ENCODE measurements at regions not wholly inside any gene's neighbourhood (a gene's known extent, or its start where the extent isn't known, plus 50 kb on each side); places are given as distances from the start of the nearest gene placed in this dataset.

DNA sequence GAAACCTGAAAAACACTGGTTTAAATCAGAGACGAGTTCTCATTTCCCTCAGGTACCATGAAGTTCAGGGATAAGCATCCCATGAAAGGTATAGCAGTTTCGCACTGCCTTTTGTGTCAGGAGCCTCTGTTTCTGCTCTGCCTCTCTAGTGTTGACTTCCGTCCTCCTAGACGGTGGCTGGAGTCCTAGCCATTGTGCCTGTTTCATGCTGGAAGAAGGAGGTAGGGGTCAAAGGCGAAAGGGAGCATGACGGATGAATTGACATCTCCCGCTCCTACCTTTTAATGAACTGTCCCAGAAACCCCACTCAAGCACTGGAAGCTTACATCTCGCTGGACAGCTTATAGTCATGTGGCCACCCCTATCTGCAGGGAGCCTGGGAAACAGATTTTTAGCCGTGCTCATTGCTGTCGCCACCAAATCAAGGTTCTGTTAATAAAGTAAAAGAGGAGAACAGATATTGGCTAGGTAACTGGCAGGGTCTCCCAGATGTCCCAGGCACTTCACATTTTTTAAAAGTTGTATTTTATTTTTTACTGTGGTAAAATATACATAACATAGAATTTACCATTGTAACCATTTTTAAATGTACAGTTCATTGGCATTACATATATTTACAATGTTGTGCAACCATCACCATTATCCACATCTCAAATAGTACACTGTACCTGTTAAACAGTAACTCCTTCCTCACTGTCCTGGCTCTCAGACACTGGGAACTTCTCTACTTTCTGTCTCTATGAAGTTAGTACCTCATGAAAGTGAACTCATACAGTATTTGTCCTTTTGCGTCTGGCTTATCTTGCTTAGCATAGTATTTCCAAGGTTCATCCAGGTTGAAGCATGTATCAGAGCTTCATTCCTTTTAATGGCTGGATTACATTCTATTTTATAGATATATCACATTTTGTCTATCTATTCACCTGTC, 55.0 kb upstream of the CTLA4 start:
- H3K27me3 ChIP-seq (ENCODE audit: insufficient read depth, low read length): no peaks in the 10 kb centered on the region
- ChIA-PET CTCF (ENCODE audit: partially characterized antibody) (interaction anchor here (0.7 to 8.2 kb wide), 20 partner anchors 9 to 587 kb away, joined by 3 to 118 read pairs (median 4); no protein-coding TSS in a partner anchor), POLR2A (ENCODE audit: partially characterized antibody) (interaction anchor here (0.6 to 3.2 kb wide), 13 partner anchors 8 to 200 kb away, joined by 3 to 27 read pairs (median 4); partner anchors contain the start of genes CD28 and CTLA4)
- H3K4me1 ChIP-seq (ENCODE audit: insufficient read depth, low read length): peaks cover 64% of the 10 kb centered on the region
- no peaks in the 10 kb centered on the region for H3K9me3 ChIP-seq (ENCODE audit: control insufficient read depth in 1 of 2, low read length in 2 of 2)
- peaks cover 31 to 77% (median 55%) of the 10 kb centered on the region in 4 donors for H3K4me1 Mint-ChIP-seq
- H3K9me3 Mint-ChIP-seq: no peaks in the 10 kb centered on the region
- H3K4me3 ChIP-seq (ENCODE audit: low read length in 2 of 2): no peak overlapping the region
- no peaks in the 10 kb centered on the region for H3K36me3 Mint-ChIP-seq
- no peaks in the 10 kb centered on the region for H3K27me3 Mint-ChIP-seq
- peak overlapping the region in 6 of 7 donors; percentile 50 to 94 (median 68) for H3K27ac Mint-ChIP-seq
- no peaks in the 10 kb centered on the region for H3K36me3 ChIP-seq (ENCODE audit: insufficient read depth, low read length)
- intact Hi-C loops (cut with micrococcal nuclease): no loop called here
- DNase-seq: no peak
- H3K27ac ChIP-seq (ENCODE audit: low read depth, low read length): no peak overlapping the region
- peak overlapping the region in 5 of 8 donors; percentile 12 to 75 (median 21) for H3K4me3 Mint-ChIP-seq

DNA sequence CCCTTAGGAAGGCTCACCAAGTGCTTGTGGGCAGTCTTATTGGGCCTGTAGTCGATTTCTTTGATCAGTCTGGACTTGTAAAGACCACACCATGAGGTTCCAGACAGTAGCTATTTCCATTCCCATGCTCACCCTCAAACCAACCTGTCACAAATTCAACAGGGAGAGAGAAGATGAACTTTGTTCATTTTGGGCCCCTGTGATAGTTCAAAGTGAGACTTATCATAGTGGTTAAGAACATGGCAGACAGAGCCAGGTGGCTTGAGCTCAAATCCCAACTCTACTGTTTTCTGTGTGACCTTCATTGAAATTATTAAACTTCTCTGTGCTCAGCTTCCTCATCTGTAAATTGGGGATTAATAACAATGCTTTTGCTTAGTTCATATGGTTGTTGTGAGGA, 53.9 kb upstream of the CTLA4 start:
- Histone ChIP-seq H3K27me3 (ENCODE audit: insufficient read depth, low read length) (no peaks in the 10 kb centered on the region), H3K27ac (ENCODE audit: low read depth, low read length) (no peak overlapping the region), H3K36me3 (ENCODE audit: insufficient read depth, low read length) (no peaks in the 10 kb centered on the region), H3K9me3 (ENCODE audit: control insufficient read depth in 1 of 2, low read length in 2 of 2) (no peaks in the 10 kb centered on the region), H3K4me3 (ENCODE audit: low read length in 2 of 2) (no peak overlapping the region), H3K4me1 (ENCODE audit: insufficient read depth, low read length) (peaks cover 58% of the 10 kb centered on the region)
- POLR2A ChIA-PET (ENCODE audit: partially characterized antibody): interaction anchor here (0.5 to 3.2 kb wide), 12 partner anchors 9 to 329 kb away, joined by 3 to 17 read pairs (median 4); no protein-coding TSS in a partner anchor
- Mint-ChIP-seq H3K36me3 (no peaks in the 10 kb centered on the region), H3K27me3 (no peaks in the 10 kb centered on the region), H3K4me3 (peak overlapping the region in 1 of 8 donors; percentile 17), H3K4me1 (peaks cover 29 to 66% (median 48%) of the 10 kb centered on the region in 4 donors), H3K9me3 (no peaks in the 10 kb centered on the region), H3K27ac (peak overlapping the region in 2 of 7 donors; percentile 19 to 46)
- CTCF ChIA-PET (ENCODE audit: partially characterized antibody): interaction anchor here (0.6 to 8.2 kb wide), 30 partner anchors 10 to 592 kb away, joined by 3 to 118 read pairs (median 7); no protein-coding TSS in a partner anchor
- intact Hi-C loops (cut with micrococcal nuclease): loop anchor here (2.0 kb wide), 2 partner anchors 107 to 1225 kb away; partner anchors contain the start of gene CD28
- DNase-seq: no peak

DNA sequence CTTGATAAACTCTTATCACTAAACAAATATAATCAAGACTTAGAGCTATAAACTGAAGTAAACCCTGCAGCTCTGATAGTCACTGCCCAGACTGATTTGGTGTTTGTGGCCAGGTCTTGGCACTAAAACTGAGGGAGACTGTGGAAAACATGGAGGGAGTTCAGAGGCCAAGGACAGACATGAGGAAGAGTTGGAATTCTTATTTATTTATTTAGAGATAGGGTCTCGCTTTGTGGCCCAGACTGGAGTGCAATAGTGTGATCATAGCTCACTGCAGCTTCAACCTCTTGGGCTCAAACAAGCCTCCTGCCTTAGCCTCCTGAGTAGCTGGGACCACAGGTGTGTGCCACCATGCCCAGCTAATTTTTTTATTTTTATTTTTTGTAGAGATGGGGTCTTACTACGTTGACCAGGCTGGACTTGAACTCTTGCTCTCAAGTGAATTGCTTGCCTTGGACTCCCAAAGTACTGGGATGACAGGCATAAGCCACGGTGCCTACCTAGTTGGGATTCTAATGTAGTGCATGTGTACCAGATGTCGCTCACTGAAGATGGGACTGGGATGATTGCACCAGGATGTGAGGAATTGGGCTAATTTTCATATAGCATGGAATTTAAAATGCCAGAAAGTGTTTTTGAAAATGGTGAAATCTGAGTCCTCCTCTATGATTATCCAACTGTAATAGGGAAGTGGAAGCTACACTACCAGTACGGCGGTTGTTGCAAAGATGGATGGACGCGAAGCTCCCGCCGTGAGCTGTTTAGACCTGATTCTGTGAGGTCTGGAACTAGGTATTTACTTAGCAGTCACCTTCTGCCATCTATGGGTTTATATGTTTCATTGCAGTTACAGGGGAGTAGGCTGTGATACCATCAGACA, 52.7 kb upstream of the CTLA4 start:
- peak overlapping the region; percentile 30 to 86 (median 74) for H3K27ac Mint-ChIP-seq
- no peaks in the 10 kb centered on the region for H3K9me3 Mint-ChIP-seq
- Histone ChIP-seq H3K27me3 (ENCODE audit: insufficient read depth, low read length) (no peaks in the 10 kb centered on the region), H3K4me3 (ENCODE audit: low read length in 2 of 2) (peak overlapping the region in 1 of 2 donors; percentile 21), H3K36me3 (ENCODE audit: insufficient read depth, low read length) (no peaks in the 10 kb centered on the region), H3K27ac (ENCODE audit: low read depth, low read length) (no peak overlapping the region), H3K9me3 (ENCODE audit: control insufficient read depth in 1 of 2, low read length in 2 of 2) (no peaks in the 10 kb centered on the region), H3K4me1 (ENCODE audit: insufficient read depth, low read length) (peaks cover 49% of the 10 kb centered on the region)
- no peaks in the 10 kb centered on the region for H3K36me3 Mint-ChIP-seq
- POLR2A ChIA-PET (ENCODE audit: partially characterized antibody): interaction anchor here (0.6 to 3.3 kb wide), 18 partner anchors 9 to 576 kb away, joined by 3 to 17 read pairs (median 4); partner anchors contain the start of gene CYP20A1
- intact Hi-C loops (cut with micrococcal nuclease): loop anchor here (1.0 to 5.0 kb wide), 9 partner anchors 33 to 1243 kb away; partner anchors contain the start of gene CD28
- CTCF ChIA-PET (ENCODE audit: partially characterized antibody): interaction anchor here (0.5 to 8.2 kb wide), 63 partner anchors 11 to 1225 kb away, joined by 3 to 118 read pairs (median 5); partner anchors contain the start of genes CD28, CTLA4 and CYP20A1
- DNase-seq: peak; percentile 53 to 76 (median 72)
- H3K4me1 Mint-ChIP-seq: peaks cover 20 to 54% (median 38%) of the 10 kb centered on the region in 4 donors
- H3K4me3 Mint-ChIP-seq: peak overlapping the region; percentile 57 to 86 (median 80)
- H3K27me3 Mint-ChIP-seq: no peaks in the 10 kb centered on the region

DNA sequence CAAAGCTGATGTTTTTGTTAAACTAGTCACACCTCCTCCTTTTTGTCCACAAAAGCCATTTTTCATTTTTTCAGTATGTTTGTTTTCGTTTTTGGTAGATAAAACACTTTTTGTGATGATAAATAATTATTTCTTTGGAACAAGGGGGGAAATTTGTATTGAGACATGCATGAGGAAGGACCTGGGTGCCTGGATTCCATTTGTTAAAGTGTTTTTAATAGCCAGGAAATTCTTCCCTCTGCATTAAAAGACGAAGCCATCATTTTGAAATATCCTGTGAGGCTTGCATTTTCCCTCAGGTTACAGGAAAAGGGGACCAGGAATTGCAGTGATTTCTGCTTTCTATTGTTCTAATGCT, 52.1 kb upstream of the CTLA4 start:
- no peaks in the 10 kb centered on the region for H3K27me3 Mint-ChIP-seq
- H3K9me3 Mint-ChIP-seq: no peaks in the 10 kb centered on the region
- Histone ChIP-seq H3K27ac (ENCODE audit: low read depth, low read length) (no peak overlapping the region), H3K4me3 (ENCODE audit: low read length in 2 of 2) (no peak overlapping the region), H3K9me3 (ENCODE audit: control insufficient read depth in 1 of 2, low read length in 2 of 2) (no peaks in the 10 kb centered on the region), H3K4me1 (ENCODE audit: insufficient read depth, low read length) (peaks cover 43% of the 10 kb centered on the region), H3K36me3 (ENCODE audit: insufficient read depth, low read length) (no peaks in the 10 kb centered on the region), H3K27me3 (ENCODE audit: insufficient read depth, low read length) (no peaks in the 10 kb centered on the region)
- DNase-seq: no peak
- H3K27ac Mint-ChIP-seq: peak overlapping the region in 1 of 7 donors; percentile 47
- peaks cover 18 to 49% (median 35%) of the 10 kb centered on the region in 4 donors for H3K4me1 Mint-ChIP-seq
- H3K4me3 Mint-ChIP-seq: peak overlapping the region in 1 of 8 donors; percentile 77
- intact Hi-C loops (cut with micrococcal nuclease): loop anchor here (1.0 to 5.0 kb wide), 9 partner anchors 33 to 1243 kb away; partner anchors contain the start of gene CD28
- ChIA-PET CTCF (ENCODE audit: partially characterized antibody) (interaction anchor here (0.5 to 8.2 kb wide), 53 partner anchors 10 to 1226 kb away, joined by 3 to 118 read pairs (median 5); partner anchors contain the start of genes CD28, CTLA4 and CYP20A1), POLR2A (ENCODE audit: partially characterized antibody) (interaction anchor here (0.8 to 3.3 kb wide), 13 partner anchors 9 to 577 kb away, joined by 3 to 17 read pairs (median 6); partner anchors contain the start of gene CYP20A1)
- H3K36me3 Mint-ChIP-seq: no peaks in the 10 kb centered on the region

DNA sequence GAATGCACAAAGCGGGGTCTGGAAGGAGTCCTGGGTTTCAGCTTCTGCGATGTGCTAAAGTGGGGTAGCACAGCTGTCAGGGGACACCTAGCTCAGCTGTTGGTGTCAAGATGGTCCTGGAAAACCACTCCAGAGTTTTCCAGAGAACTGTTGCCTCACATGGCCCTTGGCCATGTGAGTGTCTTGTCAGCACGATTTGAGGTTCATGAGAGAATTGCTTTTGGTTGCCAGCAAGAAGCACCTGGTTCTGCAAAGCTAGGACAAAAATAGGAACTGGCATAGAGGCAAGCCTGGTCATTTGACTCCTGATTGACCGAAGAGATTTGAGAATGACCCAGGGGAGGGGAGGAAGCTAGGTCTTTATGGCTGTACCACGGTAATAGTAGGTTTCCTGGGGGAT, 50.4 kb upstream of the CTLA4 start:
- no peaks in the 10 kb centered on the region for H3K9me3 ChIP-seq (ENCODE audit: control insufficient read depth in 1 of 2, low read length in 2 of 2)
- Mint-ChIP-seq H3K27me3 (no peaks in the 10 kb centered on the region), H3K4me1 (peaks cover 13 to 39% (median 25%) of the 10 kb centered on the region in 4 donors), H3K36me3 (no peaks in the 10 kb centered on the region), H3K4me3 (peak overlapping the region in 1 of 8 donors; percentile 3), H3K27ac (no peak overlapping the region), H3K9me3 (no peaks in the 10 kb centered on the region)
- POLR2A ChIA-PET (ENCODE audit: partially characterized antibody): interaction anchor here (0.9 to 3.3 kb wide), 4 partner anchors 52 to 579 kb away, joined by 3 to 11 read pairs (median 4); partner anchors contain the start of gene CYP20A1
- no peak for DNase-seq
- CTCF ChIA-PET (ENCODE audit: partially characterized antibody): interaction anchor here (0.6 to 8.2 kb wide), 19 partner anchors 14 to 1245 kb away, joined by 3 to 118 read pairs (median 5); partner anchors contain the start of genes CTLA4 and WDR12
- no peak overlapping the region for H3K27ac ChIP-seq (ENCODE audit: low read depth, low read length)
- H3K27me3 ChIP-seq (ENCODE audit: insufficient read depth, low read length): no peaks in the 10 kb centered on the region
- peaks cover 29% of the 10 kb centered on the region for H3K4me1 ChIP-seq (ENCODE audit: insufficient read depth, low read length)
- H3K4me3 ChIP-seq (ENCODE audit: low read length in 2 of 2): no peak overlapping the region
- no peaks in the 10 kb centered on the region for H3K36me3 ChIP-seq (ENCODE audit: insufficient read depth, low read length)
- intact Hi-C loops (cut with micrococcal nuclease): loop anchor here (5.0 kb wide), 1 partner anchor 1245 kb away; no protein-coding TSS in a partner anchor
